ENCODE measurements at regions not wholly inside any gene's neighbourhood (a gene's known extent, or its start where the extent isn't known, plus 50 kb on each side); places are given as distances from the start of the nearest gene placed in this dataset.

- intact Hi-C loops (cut with micrococcal nuclease; ENCODE audit: unreplicated experiment): loop anchor here (5.0 kb wide), 1 partner anchor 82 kb away; no protein-coding TSS in a partner anchor
- no TSS peak for BruUV-seq (replicated peaks)
- no peak for ATAC-seq
These were observed 372.9 kb downstream of the RMST start for GRCh38 chr12:97835541-97835940.

More at GRCh38 chr12:97835541-97835940, 372.9 kb downstream of the RMST start:
- ChIA-PET SMC1A (ENCODE audit: uncharacterized antibody, unreplicated experiment) (no interaction called here), RAD21 (ENCODE audit: unreplicated experiment) (no interaction called here), POLR2A (interaction anchor here (0.6 kb wide), 1 partner anchor 1153 kb away, joined by 3 read pairs; no protein-coding TSS in a partner anchor), CTCF (no interaction called here)
- no peak for FAIRE-seq
- Histone ChIP-seq H3K27me3 (replicated peaks in 1 of 2; ENCODE audit: control insufficient read depth in 2 of 2, insufficient read depth in 2 of 2, low read length in 1 of 2) (no peaks in the 10 kb centered on the region), H3K9ac (ENCODE audit: control insufficient read depth, insufficient read depth, low read length) (no peak overlapping the region), H3K9me3 (replicated peaks; ENCODE audit: control insufficient read depth, insufficient read depth, low read length) (no peaks in the 10 kb centered on the region), H3K4me2 (ENCODE audit: control insufficient read depth, insufficient read depth) (no peak overlapping the region), H3K36me3 (ENCODE audit: control insufficient read depth in 2 of 2, insufficient read depth in 2 of 2, low read length in 1 of 2) (no peaks in the 10 kb centered on the region), H4K20me1 (ENCODE audit: control insufficient read depth, insufficient read depth) (no peaks in the 10 kb centered on the region), H3K79me2 (ENCODE audit: control insufficient read depth, insufficient read depth, low read length) (no peaks in the 10 kb centered on the region), H3K27ac (ENCODE audit: control insufficient read depth, insufficient read depth) (no peak overlapping the region), H3K4me3 (no peak overlapping the region), H3K4me1 (ENCODE audit: control insufficient read depth, insufficient read depth, low read length) (no peaks in the 10 kb centered on the region), H2AFZ (ENCODE audit: control insufficient read depth, low read depth, low read length) (no peak overlapping the region)
- no peak for TF ChIP-seq CTCF (IDR thresholded peaks at IDR 0.05 in 2 of 3, conservative IDR thresholded peaks at IDR 0.05 in 1 of 3; ENCODE audit: control insufficient read depth in 2 of 3, extremely low read depth in 1 of 3, insufficient read depth in 1 of 3, low read depth in 3 of 3, low read length in 3 of 3)
- no peak for TF ChIP-seq RBBP5 (conservative IDR thresholded peaks at IDR 0.05)
- TF ChIP-seq, protein P1, sequence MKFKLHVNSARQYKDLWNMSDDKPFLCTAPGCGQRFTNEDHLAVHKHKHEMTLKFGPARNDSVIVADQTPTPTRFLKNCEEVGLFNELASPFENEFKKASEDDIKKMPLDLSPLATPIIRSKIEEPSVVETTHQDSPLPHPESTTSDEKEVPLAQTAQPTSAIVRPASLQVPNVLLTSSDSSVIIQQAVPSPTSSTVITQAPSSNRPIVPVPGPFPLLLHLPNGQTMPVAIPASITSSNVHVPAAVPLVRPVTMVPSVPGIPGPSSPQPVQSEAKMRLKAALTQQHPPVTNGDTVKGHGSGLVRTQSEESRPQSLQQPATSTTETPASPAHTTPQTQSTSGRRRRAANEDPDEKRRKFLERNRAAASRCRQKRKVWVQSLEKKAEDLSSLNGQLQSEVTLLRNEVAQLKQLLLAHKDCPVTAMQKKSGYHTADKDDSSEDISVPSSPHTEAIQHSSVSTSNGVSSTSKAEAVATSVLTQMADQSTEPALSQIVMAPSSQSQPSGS (IDR thresholded peaks at IDR 0.05; ENCODE audit: low read length): no peak
- TF ChIP-seq CBX3 (IDR thresholded peaks at IDR 0.05; ENCODE audit: borderline replicate concordance, low read depth): no peak
- TF ChIP-seq SUPT20H (IDR thresholded peaks at IDR 0.05; ENCODE audit: borderline replicate concordance, control insufficient read depth, low read depth, low read length): no peak
- no peak for TF ChIP-seq HDAC2 (IDR thresholded peaks at IDR 0.05)
- TF ChIP-seq CBX5 (IDR thresholded peaks at IDR 0.05; ENCODE audit: low read depth): no peak
- TF ChIP-seq SREBF2 (IDR thresholded peaks at IDR 0.05; ENCODE audit: low read length): no peak
- no peak for TF ChIP-seq SIN3A (IDR thresholded peaks at IDR 0.05; ENCODE audit: low read depth, low read length)
- no peak for TF ChIP-seq NR2F1 (conservative IDR thresholded peaks at IDR 0.05)
- TF ChIP-seq, protein P2, sequence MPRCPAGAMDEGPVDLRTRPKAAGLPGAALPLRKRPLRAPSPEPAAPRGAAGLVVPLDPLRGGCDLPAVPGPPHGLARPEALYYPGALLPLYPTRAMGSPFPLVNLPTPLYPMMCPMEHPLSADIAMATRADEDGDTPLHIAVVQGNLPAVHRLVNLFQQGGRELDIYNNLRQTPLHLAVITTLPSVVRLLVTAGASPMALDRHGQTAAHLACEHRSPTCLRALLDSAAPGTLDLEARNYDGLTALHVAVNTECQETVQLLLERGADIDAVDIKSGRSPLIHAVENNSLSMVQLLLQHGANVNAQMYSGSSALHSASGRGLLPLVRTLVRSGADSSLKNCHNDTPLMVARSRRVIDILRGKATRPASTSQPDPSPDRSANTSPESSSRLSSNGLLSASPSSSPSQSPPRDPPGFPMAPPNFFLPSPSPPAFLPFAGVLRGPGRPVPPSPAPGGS (IDR thresholded peaks at IDR 0.05; ENCODE audit: borderline replicate concordance, insufficient read depth, low read depth, low read length, poor library complexity, severe bottlenecking): no peak
- no peak for TF ChIP-seq NR2C1 (IDR thresholded peaks at IDR 0.05)
- TF ChIP-seq ZZZ3 (IDR thresholded peaks at IDR 0.05; ENCODE audit: control insufficient read depth, insufficient read length, low read depth): no peak
- no peak for TF ChIP-seq YY1 (IDR thresholded peaks at IDR 0.05; ENCODE audit: low read depth, low read length)
- no peak for TF ChIP-seq PML (IDR thresholded peaks at IDR 0.05; ENCODE audit: low read length)
- no peak for TF ChIP-seq CHD1 (IDR thresholded peaks at IDR 0.05; ENCODE audit: low read depth, low read length)
- TF ChIP-seq POU2F2 (IDR thresholded peaks at IDR 0.05; ENCODE audit: borderline replicate concordance, low read depth, low read length): no peak
- TF ChIP-seq POLR2AphosphoS5 (IDR thresholded peaks at IDR 0.05; ENCODE audit: low read length): no peak
- TF ChIP-seq RUNX3 (IDR thresholded peaks at IDR 0.05; ENCODE audit: low read length): no peak
- WGBS (ENCODE audit: insufficient coverage, insufficient replicate concordance, low lambda C conversion rate, missing lambda C conversion rate): 43% methylated on average over 4 of the region's 4 CpGs
- DNase-seq (ENCODE audit: low read depth, low spot score): no peak
- in situ Hi-C loops (cut with MboI): no loop called here
